MCF 10A (cell line): ENCODE measurements at regions not wholly inside any gene's neighbourhood (a gene's known extent, or its start where the extent isn't known, plus 50 kb on each side); places are given as distances from the start of the nearest gene placed in this dataset.

Source experiments
- BruUV-seq: library from RNA; stranded (reverse); fragments of 400-500 nt; replicated peaks from 2 replicates; lab custom pipeline; 2021; lab: Mats Ljungman, UMichigan
- CTCF ChIA-PET: fragments of 300-600 bp; sonication (Branson Sonifier 250); formaldehyde crosslinking; extraction: SDS; loops from one replicate; lab custom pipeline; 2021; ENCODE audit warnings: antibody characterized with exemption, inconsistent platforms; lab: Yijun Ruan, JAX
- POLR2A ChIA-PET: fragments of 300-600, 350-650 bp; sonication (Branson Sonifier 250); formaldehyde crosslinking; extraction: SDS; loops from one replicate; lab custom pipeline; 2020; ENCODE audit warnings: antibody characterized with exemption, inconsistent platforms; lab: Yijun Ruan, JAX
- DNase-seq: peaks from one replicate; pipeline ENCODE4 v3.0.0-alpha.2; 2018; ENCODE audit not compliant: unreplicated experiment
- H3K27ac Mint-ChIP-seq: one replicate; pipeline ENCODE4 v1.8.0; 2022; ENCODE audit warnings: mild to moderate bottlenecking, low read depth, mixed read lengths; ENCODE audit not compliant: unreplicated experiment
- H3K27me3 Mint-ChIP-seq: one replicate; pipeline ENCODE4 v1.8.0; 2022; ENCODE audit warnings: mixed read lengths; ENCODE audit not compliant: insufficient read depth, unreplicated experiment
- H3K36me3 Mint-ChIP-seq: one replicate; pipeline ENCODE4 v1.8.0; 2022; ENCODE audit warnings: mild to moderate bottlenecking, moderate library complexity, mixed read lengths; ENCODE audit not compliant: insufficient read depth, unreplicated experiment
- H3K4me1 Mint-ChIP-seq: one replicate; pipeline ENCODE4 v1.8.0; 2022; ENCODE audit warnings: mixed read lengths; ENCODE audit not compliant: insufficient read depth, unreplicated experiment
- H3K4me3 Mint-ChIP-seq: one replicate; pipeline ENCODE4 v1.8.0; 2022; ENCODE audit warnings: mild to moderate bottlenecking, moderate library complexity, mixed read lengths; ENCODE audit not compliant: unreplicated experiment
- H3K9me3 Mint-ChIP-seq: one replicate; pipeline ENCODE4 v1.8.0; 2022; ENCODE audit warnings: mixed read lengths; ENCODE audit not compliant: unreplicated experiment
- intact Hi-C: fragments of 100-400 bp; cut with micrococcal nuclease; formaldehyde crosslinking; loops from 2 replicates; pipeline ENCODE4 v1.14.1; 2022
- TF ChIP-seq, protein P1 (sequence below): fragments of 200-600 bp; IDR thresholded peaks from one replicate; pipeline ENCODE4 v1.8.0; 2022; ENCODE audit warnings: antibody characterized with exemption, mild to moderate bottlenecking; ENCODE audit not compliant: unreplicated experiment

DNA sequence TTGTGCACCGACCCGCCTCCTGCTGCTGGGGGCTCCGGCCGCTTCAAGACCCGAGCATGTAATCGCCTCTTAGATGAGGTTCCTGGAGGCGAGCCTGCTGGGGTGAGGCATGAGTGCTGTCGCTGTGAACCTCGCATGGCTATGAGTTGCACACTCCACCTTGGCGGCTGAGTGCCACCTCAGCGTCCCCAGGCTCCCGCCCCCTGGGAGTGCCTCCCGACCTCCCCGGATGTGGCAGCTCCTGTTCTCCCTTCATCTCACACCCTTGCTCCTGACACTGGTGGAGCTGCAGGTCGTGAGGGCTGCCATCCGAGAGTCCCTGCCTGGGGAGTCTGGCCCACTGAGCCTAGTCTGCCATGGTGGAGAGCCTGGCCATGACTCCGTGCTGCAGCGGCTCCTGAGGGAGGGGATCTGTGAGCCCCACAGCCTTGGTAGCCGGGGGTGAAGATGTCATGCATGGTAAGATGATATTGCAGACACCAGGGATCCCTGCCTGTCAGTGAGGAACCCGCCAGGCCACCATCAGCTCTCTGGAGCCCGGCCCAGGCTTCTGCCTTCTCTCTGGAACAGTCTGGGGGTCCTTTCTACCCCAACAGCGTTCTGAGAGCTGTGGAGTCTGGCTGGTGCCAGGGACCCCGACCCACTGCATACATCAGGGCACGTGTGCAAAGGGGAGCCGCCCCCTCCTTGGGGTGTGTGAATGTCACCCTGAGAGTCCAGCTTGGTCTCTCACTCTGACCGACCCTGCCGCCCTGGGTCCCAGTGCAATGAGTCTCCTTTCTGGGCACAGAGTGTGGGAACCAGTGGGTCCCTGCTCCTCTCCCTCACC lies 61.6 kb upstream of the HS6ST1 start:
- ChIA-PET CTCF (no interaction called here), POLR2A (interaction anchor here (0.7 kb wide), 1 partner anchor 32 kb away, joined by 3 read pairs; no protein-coding TSS in a partner anchor)
- intact Hi-C loops: no loop called here
- BruUV-seq: no TSS peak
- TF ChIP-seq, protein P1, sequence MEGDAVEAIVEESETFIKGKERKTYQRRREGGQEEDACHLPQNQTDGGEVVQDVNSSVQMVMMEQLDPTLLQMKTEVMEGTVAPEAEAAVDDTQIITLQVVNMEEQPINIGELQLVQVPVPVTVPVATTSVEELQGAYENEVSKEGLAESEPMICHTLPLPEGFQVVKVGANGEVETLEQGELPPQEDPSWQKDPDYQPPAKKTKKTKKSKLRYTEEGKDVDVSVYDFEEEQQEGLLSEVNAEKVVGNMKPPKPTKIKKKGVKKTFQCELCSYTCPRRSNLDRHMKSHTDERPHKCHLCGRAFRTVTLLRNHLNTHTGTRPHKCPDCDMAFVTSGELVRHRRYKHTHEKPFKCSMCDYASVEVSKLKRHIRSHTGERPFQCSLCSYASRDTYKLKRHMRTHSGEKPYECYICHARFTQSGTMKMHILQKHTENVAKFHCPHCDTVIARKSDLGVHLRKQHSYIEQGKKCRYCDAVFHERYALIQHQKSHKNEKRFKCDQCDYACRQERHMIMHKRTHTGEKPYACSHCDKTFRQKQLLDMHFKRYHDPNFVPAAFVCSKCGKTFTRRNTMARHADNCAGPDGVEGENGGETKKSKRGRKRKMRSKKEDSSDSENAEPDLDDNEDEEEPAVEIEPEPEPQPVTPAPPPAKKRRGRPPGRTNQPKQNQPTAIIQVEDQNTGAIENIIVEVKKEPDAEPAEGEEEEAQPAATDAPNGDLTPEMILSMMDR: no peak
- H3K36me3 Mint-ChIP-seq: no peaks in the 10 kb centered on the region
- no peak for DNase-seq
- no peaks in the 10 kb centered on the region for H3K9me3 Mint-ChIP-seq
- no peaks in the 10 kb centered on the region for H3K27me3 Mint-ChIP-seq
- peaks cover 5% of the 10 kb centered on the region for H3K4me1 Mint-ChIP-seq
- no peak overlapping the region for H3K4me3 Mint-ChIP-seq
- H3K27ac Mint-ChIP-seq: no peak overlapping the region

DNA sequence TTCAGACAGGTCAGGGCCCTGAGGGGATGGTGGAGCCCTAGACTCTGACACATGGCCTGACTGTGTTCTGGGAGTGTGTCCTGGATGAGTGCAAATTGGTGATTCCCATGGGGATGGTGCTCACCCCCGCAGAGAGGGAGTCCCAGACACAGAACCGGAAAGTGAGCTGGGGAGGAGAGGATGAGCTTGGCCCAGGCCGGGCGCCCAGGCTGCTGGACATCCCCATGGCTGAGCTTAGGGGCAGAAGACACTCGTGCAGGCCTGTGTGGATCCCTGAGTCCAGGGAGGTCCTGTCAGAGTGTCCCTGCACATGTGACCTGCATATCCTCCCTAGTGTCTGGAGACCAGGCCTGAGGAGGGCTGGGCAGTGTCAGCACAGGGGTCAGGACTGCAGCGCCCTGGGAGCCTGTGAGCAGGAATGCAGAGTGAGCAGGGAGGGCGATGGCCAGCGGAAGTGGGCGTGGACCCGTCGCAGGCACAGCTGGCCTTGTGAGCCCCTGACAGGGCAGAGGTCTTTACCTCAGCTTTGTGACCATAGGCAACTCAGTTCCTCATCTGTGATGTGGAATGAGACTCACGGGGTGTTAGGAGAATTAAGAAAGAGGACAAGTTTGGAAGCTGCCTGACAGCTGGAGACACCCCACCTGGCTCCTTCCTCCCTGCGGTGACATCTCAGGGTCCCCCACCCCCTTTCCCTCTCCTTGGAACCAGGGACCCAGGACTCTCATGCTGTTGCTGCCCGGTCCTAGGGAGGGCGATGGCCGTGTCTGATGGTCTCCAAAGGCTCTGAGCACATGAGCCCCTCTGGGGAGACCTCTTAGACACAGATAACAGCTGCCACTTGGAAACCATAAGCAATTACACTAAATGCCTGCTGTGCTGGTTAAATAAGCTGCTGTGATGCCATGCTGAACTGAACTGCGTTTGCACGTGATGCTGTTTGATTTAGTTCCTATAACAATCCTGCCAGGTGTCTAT lies 62.6 kb upstream of the HS6ST1 start:
- no TSS peak for BruUV-seq
- no peak overlapping the region for H3K4me3 Mint-ChIP-seq
- H3K27me3 Mint-ChIP-seq: no peaks in the 10 kb centered on the region
- intact Hi-C loops: no loop called here
- H3K4me1 Mint-ChIP-seq: peaks cover 5% of the 10 kb centered on the region
- H3K9me3 Mint-ChIP-seq: no peaks in the 10 kb centered on the region
- H3K36me3 Mint-ChIP-seq: no peaks in the 10 kb centered on the region
- TF ChIP-seq, protein P1: no peak
- DNase-seq: no peak
- H3K27ac Mint-ChIP-seq: no peak overlapping the region
- ChIA-PET POLR2A (no interaction called here), CTCF (no interaction called here)

DNA sequence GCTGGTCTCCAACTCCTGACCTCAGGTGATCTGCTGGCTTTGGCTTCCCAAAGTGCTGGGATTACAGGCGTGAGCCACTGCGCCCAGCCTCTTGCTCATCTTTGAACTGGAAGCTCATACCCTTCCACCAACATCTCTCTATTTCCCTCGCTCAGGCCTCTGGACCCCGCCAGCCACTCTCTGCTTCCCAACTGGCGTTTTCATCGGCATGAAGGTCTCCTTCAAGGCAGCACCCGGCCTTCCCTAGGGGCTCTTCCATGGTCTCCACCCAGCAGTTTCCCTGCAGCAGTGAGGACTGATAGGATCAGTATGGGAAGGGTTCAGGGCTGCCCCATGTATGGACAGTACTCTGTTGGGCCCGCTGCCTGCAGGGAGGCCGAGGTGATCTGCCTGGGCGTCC lies 65.8 kb upstream of the HS6ST1 start:
- H3K36me3 Mint-ChIP-seq: no peaks in the 10 kb centered on the region
- H3K27ac Mint-ChIP-seq: no peak overlapping the region
- intact Hi-C loops: no loop called here
- no peaks in the 10 kb centered on the region for H3K4me1 Mint-ChIP-seq
- no TSS peak for BruUV-seq
- H3K9me3 Mint-ChIP-seq: no peaks in the 10 kb centered on the region
- TF ChIP-seq, protein P1: no peak
- ChIA-PET POLR2A (no interaction called here), CTCF (interaction anchor here (0.6 to 0.7 kb wide), 2 partner anchors 189 to 913 kb away, joined by 3 read pairs; no protein-coding TSS in a partner anchor)
- H3K4me3 Mint-ChIP-seq: no peak overlapping the region
- DNase-seq: no peak
- no peaks in the 10 kb centered on the region for H3K27me3 Mint-ChIP-seq

DNA sequence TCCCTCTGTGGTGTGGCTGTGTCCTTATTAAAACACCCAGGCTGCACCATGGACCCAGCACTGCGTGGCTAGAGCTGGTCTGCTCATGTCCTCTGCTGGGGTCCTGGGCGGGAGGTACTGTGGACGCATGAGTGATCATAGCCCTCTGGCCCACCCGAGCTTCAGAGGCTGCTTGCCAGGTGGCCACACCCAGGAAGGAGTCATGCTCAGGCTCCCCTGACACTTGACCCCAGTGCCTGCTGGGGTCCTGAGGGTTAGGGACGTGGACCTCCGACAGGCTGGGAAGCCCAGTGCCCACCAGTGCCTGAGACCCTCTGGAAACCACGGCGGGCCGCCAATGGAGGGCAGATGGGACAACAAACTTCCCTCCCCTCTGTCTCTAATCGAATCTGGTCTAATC lies 66.3 kb upstream of the HS6ST1 start:
- Mint-ChIP-seq H3K9me3 (no peaks in the 10 kb centered on the region), H3K4me1 (no peaks in the 10 kb centered on the region), H3K4me3 (no peak overlapping the region), H3K27me3 (no peaks in the 10 kb centered on the region), H3K27ac (no peak overlapping the region), H3K36me3 (no peaks in the 10 kb centered on the region)
- BruUV-seq: no TSS peak
- TF ChIP-seq, protein P1: no peak
- intact Hi-C loops: no loop called here
- ChIA-PET CTCF (no interaction called here), POLR2A (interaction anchor here (0.7 kb wide), 1 partner anchor 22 kb away, joined by 3 read pairs; no protein-coding TSS in a partner anchor)
- no peak for DNase-seq
